PC-3 (cell line): ENCODE measurements at regions not wholly inside any gene's neighbourhood (a gene's known extent, or its start where the extent isn't known, plus 50 kb on each side); places are given as distances from the start of the nearest gene placed in this dataset.
"Not testable (repeated sequence)": the region's sequence is repeated elsewhere in the genome, so short reads cannot be mapped to it uniquely, and the experiment has no call there.

ENCODE experiments used
- ATAC-seq: fragments of 200-7000 bp; cut with Tn5 transposase; 2 replicates; pipeline ENCODE4 v1.9.1; 2020; ENCODE audit warnings: mild to moderate bottlenecking, moderate library complexity
- BruUV-seq: library from RNA; stranded (reverse); fragments of 400-500 nt; replicated peaks from 2 replicates; lab custom pipeline; 2021; lab: Mats Ljungman, UMichigan
- CTCF ChIA-PET: fragments of 300-600 bp; sonication (Branson Sonifier 250); formaldehyde crosslinking; loops from one replicate; lab custom pipeline; 2022; ENCODE audit warnings: antibody characterized with exemption; lab: Charles Lee
- POLR2A ChIA-PET: fragments of 300-600 bp; sonication (Branson Sonifier 250); formaldehyde crosslinking; loops from one replicate; lab custom pipeline; 2022; ENCODE audit warnings: antibody characterized with exemption; ENCODE audit not compliant: unreplicated experiment; lab: Charles Lee
- DNase-seq: peaks from one replicate; pipeline ENCODE4 v3.0.0-alpha.2; 2015
- H2AFZ ChIP-seq: fragments of 300-600 bp; sonication (generic); 2 replicates; pipeline ENCODE4 v1.6.0; 2016; ENCODE audit warnings: antibody characterized with exemption, low read length
- H3F3A ChIP-seq: fragments of 300-600 bp; sonication (generic); one replicate; pipeline ENCODE4 v1.6.0; 2017; ENCODE audit warnings: antibody characterized with exemption, low read length, control low read depth, mild to moderate bottlenecking; ENCODE audit not compliant: unreplicated experiment
- H3K27ac ChIP-seq: fragments of 300-600 bp; sonication (generic); 2 replicates; pipeline ENCODE4 v1.5.1; 2016; ENCODE audit warnings: mild to moderate bottlenecking, low read length
- H3K27me3 ChIP-seq: fragments of 300-600 bp; sonication (generic); 2 replicates; pipeline ENCODE4 v1.6.1; 2016; ENCODE audit warnings: low read length, mixed read lengths
- H3K36me3 ChIP-seq: fragments of 300-600 bp; sonication (generic); 2 replicates; pipeline ENCODE4 v1.6.1; 2016; ENCODE audit warnings: low read depth, mixed run types, low read length, mixed read lengths
- H3K4me1 ChIP-seq: fragments of 300-600 bp; sonication (generic); 2 replicates; pipeline ENCODE4 v1.5.1; 2016; ENCODE audit warnings: low read length; ENCODE audit not compliant: insufficient read depth
- H3K4me2 ChIP-seq: fragments of 300-600 bp; sonication (generic); 2 replicates; pipeline ENCODE4 v1.6.0; 2016; ENCODE audit warnings: low read length
- H3K4me3 ChIP-seq: fragments of 300-600 bp; sonication (generic); 2 replicates; pipeline ENCODE4 v1.5.1; 2016; ENCODE audit warnings: mild to moderate bottlenecking, low read length, mixed read lengths
- H3K79me2 ChIP-seq: fragments of 300-600 bp; sonication (generic); 2 replicates; pipeline ENCODE4 v1.6.1; 2017; ENCODE audit warnings: low read length, mixed read lengths
- H3K9ac ChIP-seq: fragments of 300-600 bp; sonication (generic); 2 replicates; pipeline ENCODE4 v1.6.0; 2016; ENCODE audit warnings: mild to moderate bottlenecking, low read length
- H3K9me2 ChIP-seq: fragments of 300-600 bp; sonication (generic); replicated peaks from 2 replicates; pipeline ENCODE4 v1.6.1; 2016; ENCODE audit warnings: mixed run types, low read length, mixed read lengths
- H3K9me3 ChIP-seq: fragments of 300-600 bp; sonication (generic); 2 replicates; pipeline ENCODE4 v1.6.1; 2016; ENCODE audit warnings: low read length, mixed read lengths
- H4K20me1 ChIP-seq: fragments of 300-600 bp; sonication (generic); 2 replicates; pipeline ENCODE4 v1.6.1; 2016; ENCODE audit warnings: low read length, mixed read lengths
- CTCF ChIP-seq: fragments of 300-600 bp; sonication (generic); conservative IDR thresholded peaks from 2 replicates; pipeline ENCODE4 v1.5.1; 2017; ENCODE audit warnings: antibody characterized with exemption, low read depth, mild to moderate bottlenecking, low read length
- EZH2 ChIP-seq: fragments of 300-600 bp; sonication (generic); IDR thresholded peaks from one replicate; pipeline ENCODE4 v1.6.1; 2017; ENCODE audit warnings: antibody characterized with exemption, mild to moderate bottlenecking, low read length; ENCODE audit not compliant: unreplicated experiment
- EZH2phosphoT487 ChIP-seq: fragments of 300-600 bp; sonication (generic); IDR thresholded peaks from 2 replicates; pipeline ENCODE4 v1.6.1; 2018; ENCODE audit warnings: mild to moderate bottlenecking, antibody characterized with exemption, low read length, borderline replicate concordance
- intact Hi-C: fragments of 100-400 bp; cut with micrococcal nuclease; formaldehyde crosslinking; loops from 2 replicates; pipeline ENCODE4 v1.9.0; 2023

GRCh38 chr5:20865892-20866291 is 877.9 kb upstream of the CDH18 start:
- H2AFZ ChIP-seq, DNase-seq, CTCF ChIA-PET, intact Hi-C loops, H3K27ac ChIP-seq, ATAC-seq, H3K9me2 ChIP-seq, H3K79me2 ChIP-seq, BruUV-seq, H3K4me2 ChIP-seq, H3K9me3 ChIP-seq, POLR2A ChIA-PET, H3K4me1 ChIP-seq, H4K20me1 ChIP-seq, H3K4me3 ChIP-seq, H3K27me3 ChIP-seq, H3K36me3 ChIP-seq, H3K9ac ChIP-seq, H3F3A ChIP-seq: not testable (repeated sequence)

GRCh38 chr5:20833081-20833627 is 845.2 kb upstream of the CDH18 start:
- H4K20me1 ChIP-seq: no peaks in the 10 kb centered on the region
- ATAC-seq: no peak
- no peak overlapping the region for H3K4me2 ChIP-seq
- CTCF ChIA-PET: no interaction called here
- H3K36me3 ChIP-seq: no peaks in the 10 kb centered on the region
- H3K79me2 ChIP-seq: no peaks in the 10 kb centered on the region
- no peaks in the 10 kb centered on the region for H3F3A ChIP-seq
- no peaks in the 10 kb centered on the region for H3K27me3 ChIP-seq
- no peak for DNase-seq
- no peaks in the 10 kb centered on the region for H3K4me1 ChIP-seq
- H3K9ac ChIP-seq: no peak overlapping the region
- H3K27ac ChIP-seq: no peak overlapping the region
- no peak overlapping the region for H3K4me3 ChIP-seq
- POLR2A ChIA-PET: no interaction called here
- TF ChIP-seq CTCF (no peak), EZH2 (no peak), EZH2phosphoT487 (no peak)
- no peaks in the 10 kb centered on the region for H3K9me2 ChIP-seq
- H3K9me3 ChIP-seq: 0 out of 2 replicates have a peak, but pooled peaks cover 3% of the 10 kb centered on the region
- intact Hi-C loops: no loop called here
- H2AFZ ChIP-seq: no peak overlapping the region
- BruUV-seq: no TSS peak

- H3K4me3 ChIP-seq: no peak overlapping the region
- ChIA-PET POLR2A (no interaction called here), CTCF (no interaction called here)
- H3K9me2 ChIP-seq: no peaks in the 10 kb centered on the region
- H4K20me1 ChIP-seq: no peaks in the 10 kb centered on the region
- ATAC-seq (no peak), DNase-seq (no peak)
- BruUV-seq: no TSS peak
- no peak overlapping the region for H3K9ac ChIP-seq
- H3K27me3 ChIP-seq: no peaks in the 10 kb centered on the region
- no peaks in the 10 kb centered on the region for H3K4me1 ChIP-seq
- no peaks in the 10 kb centered on the region for H3F3A ChIP-seq
- no peak overlapping the region for H3K4me2 ChIP-seq
- H3K27ac ChIP-seq: no peak overlapping the region
- H3K9me3 ChIP-seq: 0 out of 2 replicates have a peak, but pooled peaks cover 3% of the 10 kb centered on the region
- intact Hi-C loops: no loop called here
- TF ChIP-seq CTCF (no peak), EZH2 (no peak), EZH2phosphoT487 (no peak)
- H2AFZ ChIP-seq: no peak overlapping the region
- no peaks in the 10 kb centered on the region for H3K36me3 ChIP-seq
- no peaks in the 10 kb centered on the region for H3K79me2 ChIP-seq
Observed at GRCh38 chr5:20832204-20833080, 844.4 kb upstream of the CDH18 start.

- H3K27ac ChIP-seq, H3K27me3 ChIP-seq, H4K20me1 ChIP-seq, H3K9me3 ChIP-seq, H2AFZ ChIP-seq, H3K9me2 ChIP-seq, intact Hi-C loops, CTCF ChIA-PET, POLR2A ChIA-PET, BruUV-seq, ATAC-seq, H3K4me1 ChIP-seq, H3K4me2 ChIP-seq, H3K4me3 ChIP-seq, H3K9ac ChIP-seq, H3K36me3 ChIP-seq, H3F3A ChIP-seq, DNase-seq, H3K79me2 ChIP-seq: not testable (repeated sequence)
Observed at GRCh38 chr5:20825951-20826350, 838.0 kb upstream of the CDH18 start.

GRCh38 chr5:20797216-20797615 is 809.2 kb upstream of the CDH18 start:
- H3K4me3 ChIP-seq, BruUV-seq, CTCF ChIA-PET, H3K9me2 ChIP-seq, H3K79me2 ChIP-seq, H3K4me2 ChIP-seq, POLR2A ChIA-PET, H3K27me3 ChIP-seq, ATAC-seq, H3F3A ChIP-seq, H3K4me1 ChIP-seq, H3K9ac ChIP-seq, H3K36me3 ChIP-seq, H3K9me3 ChIP-seq, DNase-seq, intact Hi-C loops, H4K20me1 ChIP-seq, H3K27ac ChIP-seq, H2AFZ ChIP-seq: not testable (repeated sequence)
